ENCODE measurements at regions not wholly inside any gene's neighbourhood (a gene's known extent, or its start where the extent isn't known, plus 50 kb on each side); places are given as distances from the start of the nearest gene placed in this dataset.

GRCh38 chr7:17152721-17153120 lies 145.7 kb upstream of the AHR start:
- Histone ChIP-seq H3K27ac (ENCODE audit: low read length) (no peak overlapping the region), H2AFZ (ENCODE audit: low read depth, low read length) (no peak overlapping the region), H3K4me2 (ENCODE audit: low read length) (no peak overlapping the region), H3K4me3 (ENCODE audit: low read length) (no peak overlapping the region), H3K9me2 (ENCODE audit: insufficient read depth, low read length) (no peaks in the 10 kb centered on the region), H3F3A (ENCODE audit: insufficient read depth, low read length, poor library complexity, severe bottlenecking) (no peaks in the 10 kb centered on the region), H3K9me3 (ENCODE audit: low read length) (no peaks in the 10 kb centered on the region), H4K20me1 (ENCODE audit: insufficient read depth) (no peaks in the 10 kb centered on the region), H3K27me3 (ENCODE audit: insufficient read depth, low read depth, low read length) (no peaks in the 10 kb centered on the region), H3K9ac (ENCODE audit: low read length) (no peak overlapping the region), H3K36me3 (ENCODE audit: insufficient read depth, low read length) (no peaks in the 10 kb centered on the region), H3K79me2 (replicated peaks; ENCODE audit: insufficient read depth, low read length) (no peaks in the 10 kb centered on the region)
- TF ChIP-seq POLR2AphosphoS5 (IDR thresholded peaks at IDR 0.05) (no peak), MXI1 (conservative IDR thresholded peaks at IDR 0.05; ENCODE audit: poor library complexity, severe bottlenecking) (no peak), EZH2 (IDR thresholded peaks at IDR 0.05; ENCODE audit: borderline replicate concordance, insufficient read depth, low read length, poor library complexity, severe bottlenecking) (no peak), RAD21 (conservative IDR thresholded peaks at IDR 0.05) (no peak), TAF1 (IDR thresholded peaks at IDR 0.05; ENCODE audit: low read depth) (no peak)

GRCh38 chr7:17153536-17153935 lies 144.9 kb upstream of the AHR start:
- no peaks in the 10 kb centered on the region for H3K9me2 ChIP-seq (ENCODE audit: insufficient read depth, low read length)
- no peaks in the 10 kb centered on the region for H3K27me3 ChIP-seq (ENCODE audit: insufficient read depth, low read depth, low read length)
- TF ChIP-seq EZH2 (IDR thresholded peaks at IDR 0.05; ENCODE audit: borderline replicate concordance, insufficient read depth, low read length, poor library complexity, severe bottlenecking), result no peak
- TF ChIP-seq MXI1 (conservative IDR thresholded peaks at IDR 0.05; ENCODE audit: poor library complexity, severe bottlenecking), result no peak
- TF ChIP-seq SMC3 (conservative IDR thresholded peaks at IDR 0.05; ENCODE audit: poor library complexity), result no peak
- TF ChIP-seq, protein P1, sequence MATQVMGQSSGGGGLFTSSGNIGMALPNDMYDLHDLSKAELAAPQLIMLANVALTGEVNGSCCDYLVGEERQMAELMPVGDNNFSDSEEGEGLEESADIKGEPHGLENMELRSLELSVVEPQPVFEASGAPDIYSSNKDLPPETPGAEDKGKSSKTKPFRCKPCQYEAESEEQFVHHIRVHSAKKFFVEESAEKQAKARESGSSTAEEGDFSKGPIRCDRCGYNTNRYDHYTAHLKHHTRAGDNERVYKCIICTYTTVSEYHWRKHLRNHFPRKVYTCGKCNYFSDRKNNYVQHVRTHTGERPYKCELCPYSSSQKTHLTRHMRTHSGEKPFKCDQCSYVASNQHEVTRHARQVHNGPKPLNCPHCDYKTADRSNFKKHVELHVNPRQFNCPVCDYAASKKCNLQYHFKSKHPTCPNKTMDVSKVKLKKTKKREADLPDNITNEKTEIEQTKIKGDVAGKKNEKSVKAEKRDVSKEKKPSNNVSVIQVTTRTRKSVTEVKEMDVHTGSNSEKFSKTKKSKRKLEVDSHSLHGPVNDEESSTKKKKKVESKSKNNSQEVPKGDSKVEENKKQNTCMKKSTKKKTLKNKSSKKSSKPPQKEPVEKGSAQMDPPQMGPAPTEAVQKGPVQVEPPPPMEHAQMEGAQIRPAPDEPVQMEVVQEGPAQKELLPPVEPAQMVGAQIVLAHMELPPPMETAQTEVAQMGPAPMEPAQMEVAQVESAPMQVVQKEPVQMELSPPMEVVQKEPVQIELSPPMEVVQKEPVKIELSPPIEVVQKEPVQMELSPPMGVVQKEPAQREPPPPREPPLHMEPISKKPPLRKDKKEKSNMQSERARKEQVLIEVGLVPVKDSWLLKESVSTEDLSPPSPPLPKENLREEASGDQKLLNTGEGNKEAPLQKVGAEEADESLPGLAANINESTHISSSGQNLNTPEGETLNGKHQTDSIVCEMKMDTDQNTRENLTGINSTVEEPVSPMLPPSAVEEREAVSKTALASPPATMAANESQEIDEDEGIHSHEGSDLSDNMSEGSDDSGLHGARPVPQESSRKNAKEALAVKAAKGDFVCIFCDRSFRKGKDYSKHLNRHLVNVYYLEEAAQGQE (IDR thresholded peaks at IDR 0.05; ENCODE audit: borderline replicate concordance), result no peak
- no peak for TF ChIP-seq TAF1 (IDR thresholded peaks at IDR 0.05; ENCODE audit: low read depth)
- TF ChIP-seq RAD21 (conservative IDR thresholded peaks at IDR 0.05), result no peak
- TF ChIP-seq POLR2AphosphoS5 (IDR thresholded peaks at IDR 0.05), result no peak
- no peak for TF ChIP-seq EP300 (conservative IDR thresholded peaks at IDR 0.05; ENCODE audit: poor library complexity, severe bottlenecking)
- TF ChIP-seq CTCF (IDR thresholded peaks at IDR 0.05; ENCODE audit: poor library complexity, severe bottlenecking), result no peak
- no peaks in the 10 kb centered on the region for H3K79me2 ChIP-seq (replicated peaks; ENCODE audit: insufficient read depth, low read length)
- no peaks in the 10 kb centered on the region for H3K9me3 ChIP-seq (ENCODE audit: low read length)
- no peak overlapping the region for H3K4me3 ChIP-seq (ENCODE audit: low read length)
- no peak overlapping the region for H3K4me2 ChIP-seq (ENCODE audit: low read length)
- H4K20me1 ChIP-seq (ENCODE audit: insufficient read depth), result no peaks in the 10 kb centered on the region
- no peak overlapping the region for H2AFZ ChIP-seq (ENCODE audit: low read depth, low read length)
- no peaks in the 10 kb centered on the region for H3K36me3 ChIP-seq (ENCODE audit: insufficient read depth, low read length)
- H3K27ac ChIP-seq (ENCODE audit: low read length), result no peak overlapping the region
- no peak overlapping the region for H3K9ac ChIP-seq (ENCODE audit: low read length)
- H3F3A ChIP-seq (ENCODE audit: insufficient read depth, low read length, poor library complexity, severe bottlenecking), result no peaks in the 10 kb centered on the region

Data from neural cell (in vitro differentiated cells).